ENCODE measurements at regions not wholly inside any gene's neighbourhood (a gene's known extent, or its start where the extent isn't known, plus 50 kb on each side); places are given as distances from the start of the nearest gene placed in this dataset.

DNA sequence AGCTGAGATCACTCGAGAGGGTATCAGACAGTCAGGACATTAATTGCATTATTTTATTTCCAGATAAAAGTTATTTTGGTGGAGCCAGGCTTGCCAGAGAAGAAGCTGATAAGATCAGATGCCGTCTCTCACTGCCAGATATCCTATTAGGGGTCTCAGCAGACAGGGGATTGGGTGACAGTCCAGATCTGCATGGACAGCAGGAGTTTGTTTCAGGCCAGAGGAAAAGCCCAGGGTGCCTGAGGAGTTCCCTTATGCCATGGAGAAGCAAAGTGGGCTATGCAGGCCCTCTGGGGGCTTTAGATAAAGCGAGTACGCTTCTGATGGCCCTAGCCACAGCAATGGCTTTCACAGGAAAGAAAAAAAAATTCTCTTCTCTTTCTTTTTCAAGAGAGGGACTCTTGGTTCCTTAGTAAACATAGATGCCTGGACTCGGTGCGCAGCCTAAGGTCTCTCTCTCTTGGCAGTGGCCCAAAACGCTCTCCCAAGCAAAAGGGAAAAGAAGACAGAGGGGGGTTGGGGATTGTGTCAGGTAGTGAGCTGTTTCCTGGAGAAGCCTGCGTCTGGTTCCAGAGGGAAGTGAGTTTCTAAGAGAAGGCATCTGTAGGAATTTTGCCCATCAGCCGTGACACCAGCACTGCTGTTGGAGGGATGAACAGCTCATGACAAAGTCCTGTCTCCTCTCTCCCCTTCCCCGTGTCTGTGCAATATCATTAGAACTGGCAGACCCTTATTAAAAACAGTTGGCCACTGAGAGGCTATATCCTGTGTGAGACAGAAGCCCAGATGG is 166.3 kb upstream of the FOXF1 start:
- TF ChIP-seq CTCF (conservative IDR thresholded peaks at IDR 0.05): no peak
- TF ChIP-seq ZFX (IDR thresholded peaks at IDR 0.05): no peak

All from C4-2B (cell line).